H1 (cell line): ENCODE measurements at regions not wholly inside any gene's neighbourhood (a gene's known extent, or its start where the extent isn't known, plus 50 kb on each side); places are given as distances from the start of the nearest gene placed in this dataset.

Experiments
- CTCF ChIA-PET: fragments of 300-600 bp; sonication (Branson Sonifier 250); formaldehyde crosslinking; loops from one replicate; lab custom pipeline; 2021; ENCODE audit not compliant: partially characterized antibody; lab: Charles Lee
- POLR2A ChIA-PET: fragments of 300-600 bp; sonication (Branson Sonifier 250); formaldehyde crosslinking; loops from one replicate; lab custom pipeline; 2021; ENCODE audit warnings: inconsistent platforms; ENCODE audit not compliant: partially characterized antibody; lab: Charles Lee
- DNase-seq, 2 experiments: peaks; one replicate each; pipeline versions ENCODE4 v3.0.0 to v3.0.0-alpha.2; 2010 to 2022; ENCODE audit warnings: low spot score in 2 of 2, low read depth in 1 of 2, mixed read lengths in 1 of 2
- FAIRE-seq: peaks from 2 replicates; lab custom pipeline; 2011; peaks lifted over from hg19 to GRCh38; lab: Jason Lieb, UNC
- H2AFZ ChIP-seq: 2 replicates; pipeline ENCODE4 v1.8.1; 2012; ENCODE audit warnings: low read length, inconsistent platforms
- H2AK5ac ChIP-seq: 2 replicates; pipeline ENCODE4 v1.6.1; 2013; ENCODE audit warnings: low read depth, low read length
- H2BK120ac ChIP-seq: replicated peaks from 2 replicates; pipeline ENCODE3; 2013; ENCODE audit warnings: low read depth, low read length, inconsistent platforms
- H2BK12ac ChIP-seq: 2 replicates; pipeline ENCODE4 v1.6.1; 2013; ENCODE audit warnings: low read depth, low read length
- H2BK15ac ChIP-seq: 2 replicates; pipeline ENCODE4 v1.6.1; 2013; ENCODE audit warnings: low read length
- H2BK20ac ChIP-seq: 2 replicates; pipeline ENCODE4 v1.6.1; 2013; ENCODE audit warnings: low read length
- H2BK5ac ChIP-seq: 2 replicates; pipeline ENCODE4 v1.6.1; 2013; ENCODE audit warnings: low read depth, low read length
- H3K14ac ChIP-seq: 2 replicates; pipeline ENCODE4 v1.6.1; 2013; ENCODE audit warnings: inconsistent platforms; ENCODE audit not compliant: insufficient read length
- H3K18ac ChIP-seq: 2 replicates; pipeline ENCODE4 v1.6.1; 2013; ENCODE audit warnings: low read length; ENCODE audit errors: extremely low read depth
- H3K23ac ChIP-seq: 2 replicates; pipeline ENCODE4 v1.6.1; 2013; ENCODE audit warnings: inconsistent platforms; ENCODE audit not compliant: insufficient read length
- H3K23me2 ChIP-seq: 2 replicates; pipeline ENCODE4 v1.6.1; 2013; ENCODE audit warnings: low read depth, low read length
- H3K27ac ChIP-seq: 2 replicates; pipeline ENCODE4 v1.6.1; 2011; ENCODE audit warnings: low read depth, low read length, inconsistent platforms
- H3K27me3 ChIP-seq, 4 experiments: replicated peaks in 1 of 4; 1 replicate in 1 of 4; 2 replicates in 3 of 4; pipeline versions ENCODE4 v1.6.1 to v1.8.1; 2011 to 2013; ENCODE audit warnings: low read length in 3 of 4, mild to moderate bottlenecking in 3 of 4, inconsistent platforms in 2 of 4, mixed read lengths in 2 of 4, moderate library complexity in 1 of 4; ENCODE audit not compliant: control insufficient read depth in 3 of 4, insufficient read depth in 3 of 4; ENCODE audit errors: extremely low read depth in 1 of 4
- H3K36me3 ChIP-seq, 4 experiments: 2 replicates each; pipeline versions ENCODE4 v1.6.1 to v1.8.1; 2011 to 2013; ENCODE audit warnings: mild to moderate bottlenecking in 4 of 4, low read length in 3 of 4, moderate library complexity in 2 of 4, control low read depth in 1 of 4, inconsistent platforms in 1 of 4; ENCODE audit not compliant: insufficient read depth in 4 of 4, control insufficient read depth in 2 of 4
- H3K4ac ChIP-seq: replicated peaks from 2 replicates; pipeline ENCODE3; 2013; ENCODE audit warnings: low read length, low read depth, mixed read lengths, inconsistent platforms; ENCODE audit not compliant: insufficient read length
- H3K4me1 ChIP-seq, 4 experiments: replicated peaks in 1 of 4; 1 replicate in 1 of 4; 2 replicates in 3 of 4; pipeline versions ENCODE4 v1.6.1 to v1.8.1; 2011 to 2013; ENCODE audit warnings: low read length in 3 of 4, inconsistent platforms in 2 of 4, mixed read lengths in 1 of 4; ENCODE audit not compliant: insufficient read depth in 4 of 4, control insufficient read depth in 3 of 4
- H3K4me2 ChIP-seq, 2 experiments: 2 replicates each; pipeline versions ENCODE4 v1.6.1 to v1.8.1; 2011 to 2013; ENCODE audit warnings: low read depth in 2 of 2, low read length in 2 of 2, control low read depth in 1 of 2, inconsistent platforms in 1 of 2, mild to moderate bottlenecking in 1 of 2; ENCODE audit not compliant: insufficient read depth in 1 of 2
- H3K4me3 ChIP-seq, 4 experiments: fragments of 200-600, 300-600 bp in 1 of 4; sonication (generic), shearing (Covaris generic), sonication (Bioruptor Twin) in 1 of 4; 2 replicates each; pipeline versions ENCODE4 v1.5.1 to v1.8.1; 2011 to 2016; ENCODE audit warnings: low read length in 4 of 4, low read depth in 3 of 4, control low read depth in 2 of 4, inconsistent platforms in 2 of 4, mild to moderate bottlenecking in 2 of 4, mixed read lengths in 1 of 4, moderate library complexity in 1 of 4; ENCODE audit not compliant: insufficient read depth in 2 of 4; ENCODE audit errors: extremely low read depth in 1 of 4
- H3K56ac ChIP-seq: replicated peaks from 2 replicates; pipeline ENCODE3; 2013; ENCODE audit warnings: low read depth, mild to moderate bottlenecking, mixed read lengths, low read length, inconsistent platforms; ENCODE audit not compliant: insufficient read length
- H3K79me1 ChIP-seq: 2 replicates; pipeline ENCODE4 v1.6.1; 2013; ENCODE audit warnings: low read depth, low read length, control low read depth
- H3K79me2 ChIP-seq, 2 experiments: 2 replicates each; pipeline versions ENCODE4 v1.6.1 to v1.8.1; 2012 to 2013; ENCODE audit warnings: low read length in 2 of 2, mild to moderate bottlenecking in 2 of 2, inconsistent platforms in 1 of 2; ENCODE audit not compliant: insufficient read depth in 2 of 2, control insufficient read depth in 1 of 2
- H3K9ac ChIP-seq, 4 experiments: replicated peaks in 1 of 4; 1 replicate in 1 of 4; 2 replicates in 3 of 4; pipeline versions ENCODE4 v1.6.1 to v1.8.1; 2011 to 2013; ENCODE audit warnings: low read depth in 3 of 4, low read length in 3 of 4, control low read depth in 2 of 4, mild to moderate bottlenecking in 2 of 4, moderate library complexity in 2 of 4, inconsistent platforms in 1 of 4; ENCODE audit errors: extremely low read depth in 1 of 4
- H3K9me3 ChIP-seq, 2 experiments: 2 replicates each; pipeline versions ENCODE4 v1.6.1 to v1.8.1; 2012 to 2013; ENCODE audit warnings: mild to moderate bottlenecking in 2 of 2, moderate library complexity in 2 of 2, control low read depth in 1 of 2, inconsistent platforms in 1 of 2, low read depth in 1 of 2, low read length in 1 of 2, mixed read lengths in 1 of 2; ENCODE audit not compliant: insufficient read depth in 2 of 2
- H4K20me1 ChIP-seq, 2 experiments: replicated peaks in 1 of 2; 2 replicates each; pipeline versions ENCODE3 to v1.8.1; 2011 to 2013; ENCODE audit warnings: inconsistent platforms in 2 of 2, low read length in 2 of 2, mild to moderate bottlenecking in 1 of 2; ENCODE audit not compliant: insufficient read depth in 2 of 2, control insufficient read depth in 1 of 2
- H4K5ac ChIP-seq: 2 replicates; pipeline ENCODE4 v1.6.1; 2013; ENCODE audit warnings: low read length, low read depth, mixed read lengths, inconsistent platforms; ENCODE audit not compliant: insufficient read length
- H4K8ac ChIP-seq: 2 replicates; pipeline ENCODE4 v1.8.0; 2013; ENCODE audit warnings: mild to moderate bottlenecking, moderate library complexity, low read length, inconsistent platforms; ENCODE audit not compliant: insufficient read depth; ENCODE audit errors: extremely low read depth
- H4K91ac ChIP-seq: replicated peaks from 2 replicates; pipeline ENCODE3; 2013; ENCODE audit warnings: low read length, mixed read lengths, inconsistent platforms; ENCODE audit not compliant: insufficient read length
- RNF2 ChIP-seq: fragments of 200-900, 300-1000 bp; sonication (generic); IDR thresholded peaks from 2 replicates; pipeline ENCODE4 v1.7.1; 2016; ENCODE audit warnings: borderline replicate concordance, low read depth, mild to moderate bottlenecking, antibody characterized with exemption, low read length; ENCODE audit not compliant: poor library complexity, severe bottlenecking; ENCODE audit errors: missing control alignments
- RXRA ChIP-seq: IDR thresholded peaks from 2 replicates; pipeline ENCODE4 v1.6.1; 2011; ENCODE audit warnings: low read depth, mild to moderate bottlenecking, low read length, moderate library complexity; ENCODE audit not compliant: insufficient read depth
- SIN3A ChIP-seq, 2 experiments: IDR thresholded peaks in 1 of 2; conservative IDR thresholded peaks in 1 of 2; 2 replicates each; pipeline ENCODE4 v1.6.1; 2011 to 2012; ENCODE audit warnings: low read length in 2 of 2, improper control_type of control experiment in 1 of 2, low read depth in 1 of 2, mild to moderate bottlenecking in 1 of 2

GRCh38 chr5:107032629-107033028 lies 638.1 kb downstream of the EFNA5 start:
- Histone ChIP-seq H3K27me3 (no peaks in the 10 kb centered on the region), H2AK5ac (no peak overlapping the region), H3K9ac (no peak overlapping the region), H3K23me2 (no peaks in the 10 kb centered on the region), H3K18ac (no peak overlapping the region), H2BK5ac (no peak overlapping the region), H2BK12ac (no peak overlapping the region), H4K8ac (no peak overlapping the region), H3K4me2 (no peak overlapping the region), H3K79me2 (no peaks in the 10 kb centered on the region), H3K23ac (no peak overlapping the region), H2AFZ (no peak overlapping the region), H2BK120ac (no peak overlapping the region), H3K36me3 (no peaks in the 10 kb centered on the region), H2BK20ac (no peak overlapping the region), H3K56ac (no peak overlapping the region), H4K91ac (no peak overlapping the region), H2BK15ac (no peak overlapping the region), H3K4me3 (no peak overlapping the region), H3K9me3 (no peaks in the 10 kb centered on the region), H4K20me1 (no peaks in the 10 kb centered on the region), H3K4me1 (peaks cover 0 to 2% (median 0%) of the 10 kb centered on the region in 4 experiments; a peak in 1 of 7 replicates), H3K79me1 (no peaks in the 10 kb centered on the region), H4K5ac (no peak overlapping the region), H3K4ac (no peak overlapping the region), H3K14ac (no peak overlapping the region), H3K27ac (no peak overlapping the region)
- DNase-seq, result no peak
- TF ChIP-seq SIN3A (conservative IDR thresholded peaks at IDR 0.05 in 1 of 2, IDR thresholded peaks at IDR 0.05 in 1 of 2; ENCODE audit: low read depth in 1 of 2, low read length in 2 of 2) (no peak), RXRA (no peak), RNF2 (no peak)
- ChIA-PET POLR2A (no interaction called here), CTCF (no interaction called here)
- no peak for FAIRE-seq
